ENCODE measurements at regions not wholly inside any gene's neighbourhood (a gene's known extent, or its start where the extent isn't known, plus 50 kb on each side); places are given as distances from the start of the nearest gene placed in this dataset.

- DNase-seq (ENCODE audit: low read depth): peak; percentile 14
Observed at GRCh38 chr4:20302336-20302735, 50.6 kb downstream of the SLIT2 start.

GRCh38 chr4:20305976-20306375 is 54.3 kb downstream of the SLIT2 start:
- peak; percentile 23 for DNase-seq (ENCODE audit: low read depth)

GRCh38 chr4:20311856-20312255 is 60.2 kb downstream of the SLIT2 start:
- DNase-seq (ENCODE audit: low read depth): no peak

GRCh38 chr4:20313237-20314030 is 61.7 kb downstream of the SLIT2 start:
- no peak for DNase-seq (ENCODE audit: low read depth)

- no peak for DNase-seq (ENCODE audit: low read depth)
Observed at GRCh38 chr4:20317424-20317985, 65.8 kb downstream of the SLIT2 start.

GRCh38 chr4:20318001-20318908 is 66.5 kb downstream of the SLIT2 start:
- no peak for DNase-seq (ENCODE audit: low read depth)

GRCh38 chr4:20318909-20319277 is 67.2 kb downstream of the SLIT2 start:
- DNase-seq (ENCODE audit: low read depth): peak; percentile 9

- no peak for DNase-seq (ENCODE audit: low read depth)
Observed at GRCh38 chr4:20319825-20320612, 68.3 kb downstream of the SLIT2 start.

- peak; percentile 52 for DNase-seq (ENCODE audit: low read depth)
Observed at GRCh38 chr4:20323991-20324390, 72.3 kb downstream of the SLIT2 start.

GRCh38 chr4:20326460-20326859 is 74.8 kb downstream of the SLIT2 start:
- no peak for DNase-seq (ENCODE audit: low read depth)

- no peak for DNase-seq (ENCODE audit: low read depth)
Observed at GRCh38 chr4:20326977-20327376, 75.3 kb downstream of the SLIT2 start.

GRCh38 chr4:20327808-20328207 is 76.1 kb downstream of the SLIT2 start:
- no peak for DNase-seq (ENCODE audit: low read depth)

- no peak for DNase-seq (ENCODE audit: low read depth)
Observed at GRCh38 chr4:20331642-20332041, 79.9 kb downstream of the SLIT2 start.

- DNase-seq (ENCODE audit: low read depth): no peak
Observed at GRCh38 chr4:20333141-20333715, 81.5 kb downstream of the SLIT2 start.

GRCh38 chr4:20337261-20337664 is 85.6 kb downstream of the SLIT2 start:
- no peak for DNase-seq (ENCODE audit: low read depth)

GRCh38 chr4:20338841-20339240 is 87.1 kb downstream of the SLIT2 start:
- no peak for DNase-seq (ENCODE audit: low read depth)

- DNase-seq (ENCODE audit: low read depth): no peak
Observed at GRCh38 chr4:20341134-20341738, 89.5 kb downstream of the SLIT2 start.

- DNase-seq (ENCODE audit: low read depth): no peak
Observed at GRCh38 chr4:20347531-20347930, 95.8 kb downstream of the SLIT2 start.

GRCh38 chr4:20348411-20348810 is 96.7 kb downstream of the SLIT2 start:
- DNase-seq (ENCODE audit: low read depth): no peak

GRCh38 chr4:20351360-20352162 is 99.9 kb downstream of the SLIT2 start:
- DNase-seq (ENCODE audit: low read depth): no peak

GRCh38 chr4:20352163-20352431 is 100.4 kb downstream of the SLIT2 start:
- DNase-seq (ENCODE audit: low read depth): no peak
